HG03342 (cell line): ENCODE measurements at regions not wholly inside any gene's neighbourhood (a gene's known extent, or its start where the extent isn't known, plus 50 kb on each side); places are given as distances from the start of the nearest gene placed in this dataset.
"Not testable (repeated sequence)": the region's sequence is repeated elsewhere in the genome, so short reads cannot be mapped to it uniquely, and the experiment has no call there.

Source experiments
- ATAC-seq: cut with Tn5 transposase; IDR thresholded peaks from one replicate; pipeline ENCODE4 v1.9.1; 2021; ENCODE audit warnings: mild to moderate bottlenecking, moderate library complexity; ENCODE audit not compliant: unreplicated experiment

GRCh38 chr12:25682421-25682820, 129.3 kb upstream of the LMNTD1 start:
- no peak for ATAC-seq

DNA sequence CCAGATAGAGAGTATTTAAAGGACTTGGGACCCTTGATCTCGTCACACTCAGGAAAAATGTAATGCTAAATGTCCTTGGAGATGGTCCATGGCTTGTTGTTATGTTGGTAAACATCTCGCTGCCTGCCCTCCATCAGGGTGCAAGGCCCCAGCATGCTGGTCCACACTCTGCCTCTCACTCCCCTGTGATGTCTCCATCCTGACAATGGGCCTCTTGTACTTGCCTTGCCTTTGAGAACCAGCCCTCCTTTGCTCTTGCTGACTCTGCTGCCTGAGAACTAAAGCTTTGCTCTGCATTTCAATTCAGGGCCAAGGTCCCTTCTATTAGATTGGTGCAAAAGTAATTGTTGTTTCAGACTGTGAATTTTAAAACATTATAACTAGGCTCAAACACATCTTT, 131.0 kb upstream of the LMNTD1 start:
- ATAC-seq, result no peak

DNA sequence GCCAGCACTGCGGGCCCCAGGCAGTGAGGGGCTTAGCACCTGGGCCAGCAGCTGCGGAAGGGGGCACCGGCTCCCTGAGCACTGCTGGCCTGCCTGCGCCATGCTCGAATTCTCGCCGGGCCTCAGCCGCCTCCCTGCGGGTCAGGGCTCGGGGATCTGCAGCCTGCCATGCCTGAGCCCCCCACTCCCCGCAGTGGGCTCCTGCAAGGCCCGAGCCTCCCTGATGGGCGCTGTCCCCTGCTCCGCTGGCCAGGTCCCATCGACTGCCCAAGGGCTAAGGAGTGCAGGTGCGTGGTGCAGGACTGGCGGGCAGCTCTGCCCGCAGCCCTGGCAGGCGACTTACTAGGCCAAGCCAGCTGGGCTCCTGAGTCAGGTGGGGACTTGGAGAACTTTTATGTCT, 133.3 kb upstream of the LMNTD1 start:
- ATAC-seq, result no peak

DNA sequence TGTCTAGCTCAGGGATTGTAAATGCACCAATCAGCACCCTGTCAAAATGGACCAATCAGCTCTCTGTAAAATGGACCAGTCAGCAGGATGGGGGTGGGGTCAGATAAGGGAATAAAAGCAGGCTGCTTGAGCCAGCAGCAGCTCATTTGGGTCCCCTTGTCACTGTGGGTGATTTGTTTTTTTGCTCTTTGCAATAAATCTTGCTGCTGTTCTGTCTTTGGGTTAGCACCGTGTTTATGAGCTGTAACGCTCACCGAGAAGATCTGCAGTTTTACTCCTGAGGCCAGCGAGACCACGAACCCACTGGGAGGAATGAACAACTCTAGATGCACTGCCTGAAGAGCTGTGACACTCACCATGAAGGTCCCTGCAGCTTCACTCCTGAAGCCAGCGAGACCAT, 134.1 kb upstream of the LMNTD1 start:
- no peak for ATAC-seq

- ATAC-seq, result not testable (repeated sequence)
These were observed 135.8 kb upstream of the LMNTD1 start for GRCh38 chr12:25688851-25689250.

GRCh38 chr12:25689996-25690501, 137.0 kb upstream of the LMNTD1 start:
- no peak for ATAC-seq

DNA sequence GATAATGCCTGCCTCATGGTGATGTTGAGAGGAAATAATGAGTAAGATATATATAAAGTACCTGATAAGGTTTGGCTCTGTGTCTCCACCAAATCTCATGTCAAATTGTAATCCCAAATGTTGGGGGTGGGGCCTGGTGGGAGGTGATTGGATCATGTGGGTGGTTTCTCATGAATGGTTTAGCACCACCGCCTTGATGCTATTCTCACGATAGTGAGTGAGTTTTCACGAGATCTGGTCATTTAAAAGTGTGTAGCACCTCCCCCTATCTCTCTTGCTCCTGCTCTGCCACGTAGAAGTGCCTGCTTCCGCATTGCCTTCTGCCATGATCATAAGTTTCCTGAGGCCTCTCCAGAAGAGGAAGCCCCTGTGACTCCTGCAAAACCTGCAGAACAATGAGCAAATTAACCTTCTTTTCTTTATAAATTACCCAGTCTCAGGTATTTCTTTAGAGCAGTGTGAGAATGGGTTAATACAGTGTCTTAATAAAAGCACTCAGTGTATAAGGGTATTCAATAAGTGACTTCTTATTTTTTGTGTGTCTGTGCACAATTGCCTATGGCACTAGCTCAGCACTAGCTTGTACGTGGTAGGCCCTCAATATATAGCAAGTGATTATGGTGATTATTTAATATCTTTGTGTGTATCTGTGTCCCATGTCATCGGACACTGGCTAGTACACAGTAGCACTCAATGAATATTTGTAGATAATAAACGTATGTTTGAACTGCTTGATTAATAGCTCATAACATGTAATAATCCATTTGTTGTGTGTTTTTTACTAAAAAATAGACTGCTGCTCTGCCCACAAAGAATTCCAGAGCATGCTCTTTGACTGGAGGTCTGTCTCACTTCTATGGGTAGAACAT, 138.1 kb upstream of the LMNTD1 start:
- ATAC-seq, result no peak

DNA sequence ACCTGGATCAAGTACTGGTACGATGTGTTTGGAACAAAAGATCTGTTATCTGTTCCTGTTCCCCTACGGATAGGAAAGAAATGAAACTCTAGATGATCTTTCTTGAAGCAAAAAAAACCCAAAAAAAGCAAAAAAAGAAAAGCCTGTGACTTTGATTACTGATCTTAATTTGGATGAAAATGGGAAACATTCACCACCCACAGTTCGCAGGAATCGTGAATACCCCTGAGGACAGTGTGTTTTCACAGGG, 138.7 kb upstream of the LMNTD1 start:
- ATAC-seq, result no peak

DNA sequence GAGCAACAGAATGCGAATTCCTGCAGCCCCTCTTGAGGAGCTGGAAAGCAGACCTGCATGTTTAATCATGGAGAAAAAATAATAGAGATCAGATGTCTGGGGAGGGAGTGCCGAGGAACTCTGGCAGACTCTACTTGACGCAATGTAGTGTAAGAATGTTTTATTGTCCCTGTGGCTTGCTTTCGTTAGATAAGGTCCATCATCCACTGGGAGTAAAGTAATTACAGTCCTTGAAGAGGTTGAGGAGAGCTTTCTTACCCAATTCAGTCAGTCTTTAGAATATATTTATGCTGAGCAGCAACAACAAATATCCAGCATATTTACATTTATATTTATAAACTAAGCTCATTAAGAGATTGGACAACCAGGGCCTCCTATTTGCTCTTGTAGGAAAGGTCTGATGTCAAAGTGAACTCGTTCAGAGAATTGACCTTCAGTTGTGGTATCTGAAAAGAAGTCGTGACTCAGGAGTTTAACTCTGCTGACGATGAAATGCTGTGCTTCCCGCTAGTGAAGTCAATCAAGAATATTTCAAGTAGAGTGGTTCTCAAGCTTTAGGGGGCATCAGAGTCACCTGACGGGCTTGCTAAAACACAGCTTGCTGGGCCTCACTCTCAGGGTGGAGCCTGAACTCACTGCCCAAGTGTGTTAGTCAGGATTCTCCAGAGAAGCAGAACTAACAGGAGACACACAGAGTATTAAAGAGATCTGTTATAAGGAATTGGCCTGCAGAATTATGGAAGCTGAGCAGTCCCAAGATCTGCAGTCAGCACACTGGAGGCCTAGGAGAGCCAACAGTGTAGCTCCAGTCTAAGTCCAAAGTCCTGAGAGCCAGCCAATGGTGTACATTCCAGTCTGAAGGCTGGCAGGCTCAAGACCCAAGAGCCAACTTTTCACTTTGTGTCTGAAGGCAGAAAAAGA, 139.3 kb upstream of the LMNTD1 start:
- no peak for ATAC-seq

GRCh38 chr12:25694072-25694471, 141.0 kb upstream of the LMNTD1 start:
- ATAC-seq, result no peak

GRCh38 chr12:25695574-25695973, 142.5 kb upstream of the LMNTD1 start:
- ATAC-seq, result no peak

DNA sequence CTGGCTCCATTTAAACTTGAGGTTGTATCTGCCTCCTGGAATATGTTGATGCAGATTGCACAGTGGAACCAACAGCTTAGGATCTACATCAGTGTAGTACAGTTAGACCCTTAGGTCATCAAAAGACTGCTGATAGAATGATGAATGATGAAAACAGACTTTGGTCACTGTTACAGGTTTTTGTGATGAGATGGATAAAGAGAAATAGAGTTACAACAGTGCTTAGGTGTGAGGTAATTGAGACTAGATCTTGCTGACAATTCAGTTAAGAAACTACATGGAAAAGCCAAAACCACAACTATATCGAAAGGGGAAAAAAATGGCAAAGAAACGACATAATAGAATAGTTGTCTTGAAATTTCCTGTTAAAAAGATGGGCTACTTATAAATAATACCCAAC, 145.7 kb upstream of the LMNTD1 start:
- ATAC-seq, result no peak

GRCh38 chr12:25699454-25699853, 146.4 kb upstream of the LMNTD1 start:
- ATAC-seq, result no peak

DNA sequence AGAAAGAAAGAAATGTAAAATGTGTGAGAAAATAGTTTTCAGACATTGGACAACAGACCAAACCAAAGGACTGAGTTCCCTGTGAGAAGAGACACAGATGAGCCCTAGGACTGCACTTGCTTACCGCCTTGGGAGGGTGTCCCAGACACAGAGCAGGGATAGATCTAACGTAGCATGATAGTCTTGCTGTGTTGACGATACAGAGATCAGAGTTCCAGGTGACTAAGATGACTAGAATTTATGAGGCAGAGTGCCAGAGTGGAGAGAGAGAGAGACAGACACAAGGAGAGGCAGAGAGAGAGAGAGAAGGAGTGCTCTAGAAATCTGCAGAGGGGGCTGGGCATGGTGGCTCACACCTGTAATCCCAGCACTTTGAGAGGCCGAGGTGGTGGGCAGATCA, 148.2 kb upstream of the LMNTD1 start:
- ATAC-seq, result no peak

DNA sequence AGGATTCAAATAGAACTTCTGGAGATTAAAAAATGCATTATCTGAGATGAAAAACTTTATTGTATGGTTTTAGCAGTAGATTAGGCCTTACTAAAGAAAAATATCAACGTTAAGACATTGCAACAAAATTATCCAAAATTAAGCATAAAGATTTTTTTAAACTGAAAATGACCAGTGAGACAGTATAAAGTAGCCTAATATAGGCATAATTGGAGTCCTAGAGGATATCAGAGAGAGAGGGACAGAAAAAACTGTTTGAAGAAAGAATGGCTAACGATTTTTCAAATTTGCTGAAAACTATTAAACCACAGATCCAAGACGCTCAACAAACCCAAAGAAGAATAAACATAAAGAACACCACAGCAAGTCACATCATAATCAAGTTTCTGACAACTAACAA, 149.5 kb upstream of the LMNTD1 start:
- no peak for ATAC-seq

DNA sequence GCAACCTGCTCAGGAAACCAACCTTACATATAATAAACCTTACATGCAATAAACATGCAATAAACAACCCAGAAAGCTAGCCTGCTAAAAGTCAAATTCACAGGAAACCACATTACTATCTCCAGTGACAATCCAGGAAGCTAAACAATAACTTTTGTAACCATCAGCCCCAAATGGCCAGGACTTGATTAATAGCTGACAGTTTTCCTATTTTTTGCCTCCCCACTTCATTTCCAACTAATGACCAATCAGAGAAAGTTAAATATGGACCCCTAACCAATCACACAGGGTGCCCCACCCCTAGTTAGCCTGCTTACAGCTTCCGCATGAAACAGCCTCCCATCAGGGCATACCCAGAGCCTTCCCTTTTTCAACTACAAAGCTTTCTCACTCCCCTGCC, 152.2 kb upstream of the LMNTD1 start:
- no peak for ATAC-seq

DNA sequence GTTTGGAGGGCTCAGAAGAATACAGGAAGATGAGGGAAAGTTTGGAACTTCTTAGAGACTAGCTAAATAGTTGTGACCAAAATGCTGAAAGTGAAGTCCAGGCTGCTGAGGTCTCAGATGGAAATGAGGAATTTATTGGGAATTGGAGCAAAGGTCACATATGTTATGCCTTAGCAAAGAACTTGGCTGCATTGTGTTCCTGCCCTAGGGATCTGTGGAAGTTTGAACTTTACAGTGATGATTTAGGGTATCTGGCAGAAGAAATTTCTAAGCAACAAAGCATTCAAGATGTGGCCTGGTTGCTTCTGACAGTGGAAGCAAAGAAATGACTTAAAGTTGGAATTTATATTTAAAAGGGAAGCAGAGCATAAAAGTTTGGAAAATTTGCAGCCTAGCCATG, 153.6 kb upstream of the LMNTD1 start:
- ATAC-seq, result not testable (repeated sequence)

DNA sequence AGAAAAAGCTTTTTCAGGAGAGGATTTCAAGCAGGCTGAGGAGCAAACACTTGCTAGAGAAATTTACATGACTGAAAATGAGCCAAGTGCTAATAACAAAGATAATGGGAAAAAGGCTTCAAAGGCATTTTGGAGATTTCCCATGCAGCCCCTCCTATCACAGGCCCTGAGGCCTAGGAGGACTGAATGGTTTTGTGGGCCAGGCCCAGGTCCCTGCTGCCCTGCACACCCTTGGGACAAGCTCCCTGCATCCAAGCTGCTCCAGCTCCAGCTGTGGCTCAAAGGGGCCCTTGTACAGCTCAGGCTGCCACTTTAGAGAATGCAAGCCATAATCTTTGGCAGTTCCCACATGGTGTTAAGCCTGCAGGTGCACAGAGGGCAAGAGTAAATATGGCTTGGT, 154.0 kb upstream of the LMNTD1 start:
- no peak for ATAC-seq

GRCh38 chr12:25708661-25709060, 155.6 kb upstream of the LMNTD1 start:
- no peak for ATAC-seq

DNA sequence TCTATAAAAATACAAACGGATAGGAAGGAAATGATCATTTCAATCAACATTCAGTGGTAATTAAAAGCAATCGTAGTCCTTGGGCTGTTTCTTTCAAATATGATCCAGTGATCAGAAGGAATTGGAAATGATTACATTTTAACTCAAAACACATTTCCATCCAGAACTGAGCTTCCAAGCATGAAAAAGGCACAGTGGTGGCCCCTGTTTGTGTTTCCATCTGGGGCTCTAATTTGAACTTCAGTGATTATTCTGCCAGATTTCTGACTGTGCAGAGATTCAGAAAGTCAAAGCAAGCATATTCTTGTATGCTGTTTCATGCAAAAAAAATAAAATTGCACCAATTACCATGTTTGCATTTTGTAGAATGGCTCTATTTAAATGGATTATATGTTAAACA, 157.0 kb upstream of the LMNTD1 start:
- no peak for ATAC-seq

DNA sequence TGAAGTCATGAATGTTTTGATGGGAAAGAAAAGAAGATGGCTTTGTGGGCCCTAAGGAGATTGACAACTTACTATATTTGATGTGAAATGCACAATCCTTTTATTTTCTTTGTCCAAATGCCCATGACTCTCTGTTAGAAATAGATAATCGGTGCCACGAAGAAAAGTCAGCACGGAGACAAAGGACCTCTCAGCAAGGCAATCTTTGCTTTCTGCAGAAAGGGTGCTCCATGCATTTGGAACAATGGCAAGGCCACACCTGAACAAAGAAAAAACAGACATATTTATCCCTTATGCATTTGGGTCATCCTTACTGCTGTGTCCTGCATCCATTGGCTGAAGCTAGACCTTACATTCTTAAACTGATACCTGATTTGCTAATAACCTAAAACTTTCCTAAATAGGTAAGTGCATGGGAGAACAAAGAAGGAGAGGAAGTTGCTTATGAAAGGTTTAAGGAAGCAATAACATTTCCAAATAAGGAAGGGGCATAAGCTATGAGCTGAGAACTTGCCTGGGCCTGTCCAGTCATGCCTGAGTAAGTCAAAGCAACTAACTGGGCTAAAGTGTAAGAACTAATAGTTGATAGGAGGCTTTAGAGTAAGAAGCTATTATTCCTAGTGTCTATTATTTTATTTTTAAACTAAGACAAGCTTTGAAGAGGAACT, 158.0 kb upstream of the LMNTD1 start:
- ATAC-seq, result not testable (repeated sequence)
